ENCODE measurements at regions not wholly inside any gene's neighbourhood (a gene's known extent, or its start where the extent isn't known, plus 50 kb on each side); places are given as distances from the start of the nearest gene placed in this dataset.

GRCh38 chr17:34435182-34435928 lies 72.3 kb upstream of the CCL1 start:
- no peak for TF ChIP-seq CTCF (IDR thresholded peaks at IDR 0.05; ENCODE audit: low read depth, low read length)
- no peak for TF ChIP-seq EZH2phosphoT487 (IDR thresholded peaks at IDR 0.05; ENCODE audit: low read depth)

All from OCI-LY3 (cell line).